DMS79 treated with DMSO at 0.1 percent for 48 hours (cell line): ENCODE measurements at regions not wholly inside any gene's neighbourhood (a gene's known extent, or its start where the extent isn't known, plus 50 kb on each side); places are given as distances from the start of the nearest gene placed in this dataset.
"Not testable (repeated sequence)": the region's sequence is repeated elsewhere in the genome, so short reads cannot be mapped to it uniquely, and the experiment has no call there.

Experiments
- DNase-seq: peaks from one replicate; lab custom pipeline; 2025; lab: John Stamatoyannopoulos, UW

DNA sequence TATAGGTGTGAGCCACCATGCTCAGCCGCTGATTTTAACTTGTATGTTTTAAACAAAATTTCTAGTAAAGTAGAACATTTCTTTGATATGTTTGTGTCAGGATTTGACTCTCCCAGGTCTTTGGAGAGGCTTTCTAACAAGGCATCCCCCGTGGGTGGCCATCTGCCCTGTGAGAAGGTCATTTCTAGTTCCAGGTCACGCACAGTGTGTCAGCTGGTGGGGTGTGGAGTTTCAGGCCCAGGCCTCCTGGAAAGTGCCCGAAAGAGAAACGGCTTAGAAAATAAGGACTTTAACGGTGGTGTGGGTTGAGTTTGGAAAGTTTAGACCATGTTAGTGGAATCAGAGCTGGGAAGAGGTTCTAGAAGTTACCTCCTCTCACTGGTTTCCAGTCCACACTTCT is 61.0 kb downstream of the SPDYE17 start:
- DNase-seq: not testable (repeated sequence)

DNA sequence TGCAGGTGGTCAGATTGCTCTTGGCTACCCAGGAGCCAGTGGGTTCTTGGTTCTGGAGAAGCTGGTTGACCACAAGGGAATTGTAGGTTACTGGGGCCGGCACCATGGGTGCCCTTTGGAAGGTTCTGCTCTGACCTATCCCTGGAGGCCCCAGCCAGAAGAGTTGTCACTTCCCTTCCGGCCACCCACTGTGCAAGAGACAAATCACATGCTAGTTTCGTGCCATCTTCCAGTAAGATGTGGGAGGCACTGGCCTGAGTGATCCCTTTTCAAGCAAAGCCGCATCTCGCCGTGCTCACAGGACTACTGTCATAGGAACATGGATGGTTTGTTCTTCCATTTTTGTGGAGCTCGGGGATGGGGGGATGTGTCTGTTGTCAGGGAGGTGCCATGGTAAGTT is 62.3 kb downstream of the SPDYE17 start:
- not testable (repeated sequence) for DNase-seq

DNA sequence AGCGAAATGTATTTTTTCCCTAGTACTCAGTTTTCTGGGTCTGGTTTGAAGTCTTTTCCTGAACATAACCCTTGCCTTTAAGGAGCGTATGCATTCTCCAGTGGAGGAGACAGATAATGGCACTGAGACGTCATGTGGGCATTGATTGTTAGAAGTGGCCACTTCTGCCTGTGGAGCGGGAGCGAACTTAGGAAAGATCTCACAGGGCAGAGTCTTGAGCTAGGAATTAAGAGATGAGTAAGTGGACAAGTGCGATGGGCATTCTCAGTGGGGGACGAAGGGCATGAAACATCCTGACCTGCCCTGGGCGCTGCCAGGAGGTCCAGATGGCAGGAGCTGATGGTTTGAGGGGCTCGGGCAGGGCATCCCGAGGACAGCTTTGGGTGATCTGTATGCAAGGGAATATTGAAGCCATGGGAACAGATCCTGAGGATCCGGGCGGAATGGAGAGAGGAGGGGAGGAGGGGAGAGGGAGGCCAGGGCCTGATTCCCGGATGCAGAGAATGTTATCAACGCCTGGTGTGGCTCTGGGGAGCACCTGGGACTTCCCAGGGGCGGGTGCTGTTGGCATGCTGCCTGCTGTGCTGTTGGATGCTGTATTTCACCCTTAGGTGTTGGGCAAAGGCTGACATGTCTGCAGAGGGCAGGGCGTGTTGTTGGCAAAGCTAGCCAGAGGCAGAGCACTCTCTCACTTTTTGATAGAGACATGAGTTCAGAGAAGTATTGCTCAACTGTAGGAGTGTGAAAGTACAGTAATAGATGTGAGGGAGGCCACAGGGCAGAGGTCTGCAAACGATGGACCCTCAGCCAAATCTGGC is 66.2 kb downstream of the SPDYE17 start:
- not testable (repeated sequence) for DNase-seq

DNA sequence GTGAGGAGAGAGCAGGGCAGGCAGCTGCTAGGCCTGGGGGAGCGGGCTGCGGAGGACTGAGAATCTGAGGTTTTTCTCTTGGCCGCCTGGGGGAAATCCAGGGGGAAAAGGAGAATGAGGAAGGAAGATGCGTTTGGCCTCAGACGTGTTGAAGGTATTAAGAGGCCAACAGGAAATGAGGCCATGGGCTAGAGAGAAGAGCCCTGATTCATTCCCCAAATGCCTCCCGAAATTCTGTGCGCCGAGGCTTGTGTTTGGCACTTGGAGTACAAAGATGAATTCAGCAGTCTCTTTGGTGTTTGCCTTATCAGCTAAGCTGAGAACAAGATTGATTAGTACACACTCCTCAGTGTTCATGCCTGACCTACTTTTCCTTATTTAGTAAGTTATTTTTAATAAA is 68.1 kb downstream of the SPDYE17 start:
- not testable (repeated sequence) for DNase-seq

DNA sequence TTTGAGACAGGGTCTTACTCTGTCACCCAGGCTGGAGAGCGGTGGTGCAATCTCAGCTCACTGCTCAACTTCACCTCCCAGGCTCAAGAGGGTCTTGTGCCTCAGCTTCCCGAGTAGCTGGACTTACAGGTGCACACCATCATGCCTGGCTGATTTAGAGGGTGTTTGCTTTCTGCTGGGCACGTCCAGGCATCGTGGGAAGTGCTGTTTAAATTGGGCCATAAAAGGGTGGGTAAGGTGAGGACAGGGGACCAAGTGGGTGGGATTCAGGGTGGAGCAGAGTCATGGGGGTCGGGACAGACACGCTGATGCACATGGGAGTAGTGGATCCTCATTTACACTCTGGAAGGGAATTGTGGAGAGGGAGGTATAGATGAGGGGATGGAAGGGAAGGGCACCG is 69.1 kb downstream of the SPDYE17 start:
- not testable (repeated sequence) for DNase-seq

DNA sequence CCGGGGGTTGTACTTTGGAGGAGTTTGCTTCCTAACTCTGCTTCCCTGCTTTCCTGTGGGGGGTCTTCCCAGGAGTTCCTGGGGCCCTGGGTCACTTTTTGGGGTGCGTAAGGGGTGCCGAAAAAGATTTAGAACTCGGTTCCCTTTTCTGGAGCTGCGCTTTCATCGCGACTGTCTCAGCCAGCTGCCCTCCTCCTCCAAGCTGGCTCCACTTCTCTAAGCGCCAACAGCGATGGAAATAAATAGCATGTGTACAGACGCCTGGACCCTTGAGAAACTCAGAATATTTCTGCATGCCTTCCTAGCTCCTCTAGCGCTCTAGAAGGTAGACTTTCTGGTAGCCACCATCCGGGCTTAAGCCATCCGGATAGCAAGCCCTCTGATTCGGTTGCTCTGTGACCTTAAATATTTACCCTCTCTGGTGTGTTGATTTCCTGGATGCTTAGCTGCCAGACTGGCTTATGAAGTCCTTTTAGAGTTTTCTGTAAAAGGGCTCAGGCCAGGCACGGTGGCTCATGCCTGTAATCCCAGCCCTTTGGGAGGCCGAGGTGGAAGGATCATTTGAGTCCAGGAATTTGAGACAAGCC is 71.7 kb downstream of the SPDYE17 start:
- DNase-seq: not testable (repeated sequence)

DNA sequence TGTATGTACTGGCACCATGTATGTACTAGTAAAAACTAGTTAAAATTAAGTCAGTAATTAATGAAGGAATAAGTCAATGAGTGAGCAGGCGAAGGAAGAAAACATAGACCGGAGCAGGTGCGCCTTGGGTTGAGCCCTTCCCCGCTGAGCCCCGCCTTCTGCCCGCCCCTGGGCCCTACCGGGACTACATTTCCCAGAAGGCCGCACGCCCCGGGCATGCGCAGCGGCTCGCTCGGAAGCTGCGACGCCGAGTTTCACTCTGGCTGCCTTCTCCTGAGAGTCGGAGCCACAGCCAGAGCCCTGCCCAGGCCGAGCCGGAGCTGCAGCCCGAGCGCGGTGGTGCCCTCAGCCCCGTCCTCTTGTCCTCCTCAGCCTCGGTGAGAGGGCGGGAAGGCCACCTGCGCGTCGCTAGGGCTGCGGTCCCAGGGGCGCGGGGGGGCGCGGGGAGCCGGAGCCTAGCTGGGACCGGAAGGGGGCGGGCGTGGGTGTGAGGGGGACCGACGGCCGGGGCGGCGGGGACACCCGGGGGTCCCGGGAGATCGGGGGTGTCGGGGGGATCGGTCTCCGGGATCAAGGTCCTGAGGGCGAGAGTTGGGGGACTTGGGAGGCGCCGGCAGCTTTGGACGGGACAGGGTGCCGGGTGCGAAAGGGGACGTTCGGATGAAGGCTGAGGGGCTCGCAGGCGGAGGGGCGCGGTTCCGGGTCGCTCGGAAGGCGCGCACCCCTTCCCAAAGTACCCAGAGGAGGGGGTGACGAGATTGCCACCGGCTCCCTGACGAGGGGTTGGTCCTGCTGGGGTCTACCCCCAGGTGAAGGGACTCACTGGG is 72.4 kb downstream of the SPDYE17 start:
- not testable (repeated sequence) for DNase-seq

DNA sequence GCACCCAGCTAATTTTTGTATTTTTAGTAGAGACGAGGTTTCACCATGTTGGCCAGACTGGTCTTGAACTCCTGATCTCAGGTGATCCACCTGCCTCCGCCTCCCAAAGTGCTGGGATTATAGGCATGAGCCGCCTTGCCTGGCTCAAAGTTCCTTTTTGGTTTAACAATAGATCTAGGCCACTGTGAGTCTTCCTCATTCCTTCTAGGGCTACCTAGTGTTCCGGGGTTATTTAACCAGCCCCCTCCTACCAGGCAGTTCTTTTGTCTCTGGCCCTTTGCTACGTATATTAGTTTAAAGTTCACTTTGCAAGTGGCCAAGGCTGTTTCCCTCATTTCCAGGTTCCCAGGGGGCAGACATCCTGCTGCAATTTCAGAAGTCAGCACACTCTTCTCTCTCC is 75.6 kb downstream of the SPDYE17 start:
- DNase-seq: not testable (repeated sequence)

DNA sequence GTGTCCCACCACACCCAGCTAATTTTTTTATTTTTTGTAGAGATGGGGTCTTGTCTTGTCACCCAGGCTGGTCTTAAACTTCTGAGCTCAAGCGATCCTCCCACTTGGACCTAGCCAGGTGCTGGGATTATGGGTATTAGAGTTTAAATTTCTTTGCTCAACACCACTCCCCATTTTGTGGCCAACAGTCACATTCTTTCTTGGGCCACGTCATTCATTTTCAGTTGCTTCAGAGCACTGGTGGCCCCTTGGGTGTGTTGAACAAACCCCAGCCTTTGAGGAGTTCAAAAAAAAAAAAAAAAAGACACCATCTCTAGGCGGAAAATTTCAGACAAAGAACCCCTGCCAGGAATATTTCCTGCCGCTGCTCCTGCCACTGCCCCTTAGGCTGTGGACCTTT is 77.0 kb downstream of the SPDYE17 start:
- not testable (repeated sequence) for DNase-seq

DNA sequence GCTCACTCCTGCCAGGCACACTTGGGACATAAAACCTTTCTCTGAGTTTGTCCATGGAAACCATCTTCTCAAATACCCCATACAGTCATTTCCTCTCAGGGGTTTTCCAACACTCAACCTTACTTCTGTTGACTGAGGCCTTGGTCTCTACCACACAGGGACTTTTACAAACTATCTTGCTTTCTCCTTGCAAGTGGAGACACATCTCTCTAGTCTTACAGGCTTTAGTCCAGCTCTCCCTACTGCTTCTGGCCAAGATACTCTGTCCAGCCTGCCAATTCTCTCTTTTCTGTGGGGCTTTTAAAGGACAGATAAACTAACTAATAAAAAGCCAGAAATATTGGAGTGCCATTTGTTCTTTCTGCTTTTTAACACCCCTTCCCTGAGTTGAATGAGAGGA is 87.6 kb downstream of the SPDYE17 start:
- DNase-seq: not testable (repeated sequence)

DNA sequence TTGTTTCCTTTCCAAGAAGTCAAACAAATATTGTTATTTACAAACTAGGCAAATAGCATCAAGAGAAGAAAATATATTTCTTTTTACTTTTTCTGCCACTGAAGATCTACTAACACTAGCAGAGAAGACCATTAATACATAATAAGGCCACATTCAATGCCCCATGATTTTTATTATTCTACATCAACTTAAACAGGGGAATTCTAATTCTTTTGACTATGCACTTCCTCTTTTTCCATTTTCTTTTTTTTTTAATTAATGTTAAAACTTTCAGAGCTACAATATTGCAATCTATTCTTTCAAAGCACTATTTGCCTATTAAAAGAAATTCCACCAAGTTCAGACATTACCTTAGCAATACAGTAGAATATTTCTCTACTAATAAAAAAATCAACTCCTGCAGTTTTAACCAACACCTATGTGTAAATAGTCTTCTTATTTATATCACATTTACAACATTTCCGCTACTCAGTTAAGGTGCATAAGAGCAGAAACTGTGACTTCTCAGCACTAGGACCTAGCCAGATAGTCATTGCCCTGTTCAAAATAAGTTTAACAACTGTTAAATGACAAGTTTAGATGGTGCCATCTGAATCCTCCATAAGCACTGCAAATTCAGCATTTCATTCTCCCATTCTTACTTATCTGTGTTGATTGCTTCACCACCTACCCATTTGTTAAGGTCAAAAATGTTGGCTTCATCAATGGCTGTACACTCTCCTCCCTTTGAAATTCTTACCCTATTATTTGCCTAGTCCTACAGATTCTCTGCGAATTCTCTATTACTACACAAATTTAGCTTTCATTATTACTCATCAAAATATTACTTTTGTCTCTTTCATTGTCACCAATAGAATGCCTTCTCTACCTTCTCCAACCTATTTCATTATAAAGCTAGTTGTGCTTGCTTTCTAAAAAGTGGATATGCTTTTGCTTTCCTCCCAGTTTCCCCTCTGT is 90.1 kb downstream of the SPDYE17 start:
- DNase-seq: not testable (repeated sequence)

DNA sequence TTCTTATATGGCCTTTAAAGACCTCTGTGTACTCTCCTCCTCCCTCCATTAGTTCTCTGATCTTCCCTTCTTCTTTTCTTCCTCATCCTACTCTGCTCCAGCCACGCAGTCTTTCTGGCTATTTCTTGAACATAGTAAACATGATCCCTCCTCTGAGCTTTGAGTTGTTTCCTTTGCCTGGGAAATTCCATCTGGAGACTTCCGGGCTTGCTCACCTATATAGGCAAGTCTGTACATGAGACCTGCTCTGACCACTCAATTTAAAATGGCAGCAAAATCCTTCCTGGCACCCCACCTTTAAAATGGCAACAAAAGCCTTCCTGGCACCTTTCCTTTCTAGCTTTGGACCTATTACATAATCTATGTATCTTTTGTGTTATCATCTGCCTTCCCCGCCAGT is 94.4 kb downstream of the SPDYE17 start:
- DNase-seq: not testable (repeated sequence)

DNA sequence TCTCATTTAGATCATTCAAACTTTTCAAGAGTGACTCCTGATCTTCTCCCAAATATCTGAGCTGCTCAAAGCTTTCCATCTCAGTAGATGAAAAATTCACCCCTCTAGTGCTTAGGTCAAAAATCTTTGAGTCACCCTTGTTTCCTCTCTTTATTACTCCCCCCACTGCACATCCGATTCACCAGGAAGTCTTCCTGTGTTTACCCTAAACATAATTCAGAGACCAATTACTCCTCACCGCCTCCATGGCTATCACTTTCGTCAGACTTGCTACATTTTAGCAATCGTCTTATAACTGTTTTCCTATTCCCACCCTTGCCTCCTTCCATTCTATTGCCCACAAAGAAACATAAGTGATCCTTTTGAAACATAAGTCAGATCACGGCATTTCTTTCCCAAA is 94.8 kb downstream of the SPDYE17 start:
- not testable (repeated sequence) for DNase-seq

DNA sequence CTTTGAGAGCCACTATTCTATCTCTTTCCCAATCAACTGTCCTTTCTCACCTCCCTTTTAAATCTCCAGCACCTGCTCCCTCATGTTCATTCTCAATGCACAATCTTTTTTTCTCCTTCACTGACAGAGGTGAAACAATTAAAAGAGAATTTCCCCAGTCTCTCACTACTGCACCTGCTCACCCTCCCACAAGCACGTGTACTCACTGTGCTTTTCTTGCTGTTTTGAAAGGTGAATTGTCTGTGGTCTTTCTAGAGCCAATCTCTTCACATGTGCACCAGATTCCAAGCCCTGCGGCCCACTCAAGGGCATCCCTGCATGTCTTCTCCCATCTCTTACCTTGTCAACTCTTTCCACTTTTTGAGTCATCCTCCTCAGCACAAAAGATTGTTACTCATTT is 95.8 kb downstream of the SPDYE17 start:
- not testable (repeated sequence) for DNase-seq

DNA sequence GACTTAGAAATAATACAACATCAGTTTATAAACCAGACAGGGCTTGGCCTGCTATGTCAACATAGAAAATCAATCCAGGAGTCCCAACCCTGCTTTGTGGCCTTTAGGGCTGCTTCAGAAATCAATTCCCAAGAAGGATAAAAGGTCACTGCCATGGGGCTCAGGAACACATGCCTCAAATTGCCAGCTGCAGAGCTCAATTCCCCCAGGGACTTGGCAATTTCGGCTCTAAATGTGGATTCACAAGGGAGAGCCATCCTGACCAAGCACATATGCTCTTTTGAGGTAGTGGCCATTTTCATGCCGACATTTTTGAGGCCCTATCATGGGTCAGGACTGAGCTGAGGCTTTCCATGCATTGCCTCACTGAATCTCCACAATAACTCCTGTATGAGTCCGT is 97.5 kb downstream of the SPDYE17 start:
- DNase-seq: not testable (repeated sequence)

DNA sequence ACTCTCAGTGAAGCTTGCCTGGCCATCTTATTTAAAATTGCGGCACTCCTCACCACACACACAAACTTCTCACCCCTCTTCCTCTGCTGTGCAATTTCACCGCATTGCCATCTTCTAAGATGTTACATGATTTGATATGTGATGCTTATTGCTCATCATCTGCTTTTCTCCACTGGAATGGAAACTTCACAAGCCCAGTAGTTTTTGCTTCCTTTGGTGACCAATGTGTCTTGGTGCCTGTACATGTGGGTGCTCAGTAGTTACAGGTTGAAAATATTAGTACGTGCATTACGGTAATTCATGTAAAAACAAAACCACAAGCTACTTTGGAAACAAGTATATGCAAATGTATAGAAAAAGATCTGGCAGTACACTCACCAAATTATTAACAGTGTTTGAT is 99.2 kb downstream of the SPDYE17 start:
- DNase-seq: not testable (repeated sequence)

DNA sequence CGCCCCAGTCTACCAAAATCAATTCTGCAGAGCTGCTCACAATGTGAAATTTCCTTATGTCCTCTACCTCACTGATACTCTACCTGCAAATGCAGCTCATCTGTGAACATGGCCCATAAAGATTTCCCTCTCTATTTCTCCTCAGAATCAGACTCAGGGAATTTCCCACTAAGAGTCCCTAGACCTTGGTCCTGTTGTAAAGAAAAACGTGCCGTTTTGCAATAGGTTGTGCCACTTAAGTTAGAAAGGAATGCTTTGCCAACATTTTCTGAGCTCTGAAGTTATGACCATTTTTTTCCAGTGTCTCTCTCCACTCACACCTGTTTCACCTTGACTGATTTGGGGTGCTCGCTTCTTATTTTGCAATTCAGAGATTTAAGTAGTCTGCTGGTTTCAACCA is 100.7 kb downstream of the SPDYE17 start:
- not testable (repeated sequence) for DNase-seq

DNA sequence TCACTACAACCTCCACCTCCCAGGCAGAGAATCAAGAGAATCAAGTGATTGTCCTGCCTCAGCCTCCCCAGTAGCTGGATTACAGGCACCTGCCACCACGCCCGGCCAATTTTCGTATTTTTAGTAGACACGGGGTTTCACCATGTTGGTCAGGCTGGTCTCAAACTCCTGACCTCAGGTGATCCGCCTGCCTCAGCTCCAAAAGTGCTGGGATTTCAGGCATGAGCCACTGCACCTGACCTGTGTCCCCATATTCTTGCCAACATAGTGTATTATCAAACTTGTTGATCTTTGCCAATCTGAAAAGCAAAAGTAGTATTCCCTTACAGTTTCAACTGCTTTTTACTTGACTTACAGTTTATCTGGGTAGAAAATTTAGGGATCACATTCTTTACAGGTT is 101.7 kb downstream of the SPDYE17 start:
- DNase-seq: not testable (repeated sequence)

DNA sequence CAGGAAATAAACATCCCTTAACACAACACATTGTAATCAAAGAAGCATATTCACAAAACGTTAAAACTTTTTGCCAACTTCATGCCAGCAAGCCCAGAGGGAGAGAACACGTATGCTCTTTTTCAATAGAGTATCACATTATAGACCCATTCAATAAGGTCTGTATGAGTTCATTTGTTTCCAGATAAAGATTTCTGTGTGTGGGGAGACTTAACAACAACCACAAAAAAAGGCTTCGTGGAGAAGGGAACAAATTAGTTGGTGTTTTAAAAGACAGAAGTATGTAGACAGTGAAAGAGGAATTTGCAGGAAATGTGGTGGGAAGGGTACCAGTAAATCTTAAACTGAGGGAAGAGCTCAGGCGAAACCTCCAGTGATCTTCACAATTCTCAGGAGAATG is 103.4 kb downstream of the SPDYE17 start:
- DNase-seq: not testable (repeated sequence)

DNA sequence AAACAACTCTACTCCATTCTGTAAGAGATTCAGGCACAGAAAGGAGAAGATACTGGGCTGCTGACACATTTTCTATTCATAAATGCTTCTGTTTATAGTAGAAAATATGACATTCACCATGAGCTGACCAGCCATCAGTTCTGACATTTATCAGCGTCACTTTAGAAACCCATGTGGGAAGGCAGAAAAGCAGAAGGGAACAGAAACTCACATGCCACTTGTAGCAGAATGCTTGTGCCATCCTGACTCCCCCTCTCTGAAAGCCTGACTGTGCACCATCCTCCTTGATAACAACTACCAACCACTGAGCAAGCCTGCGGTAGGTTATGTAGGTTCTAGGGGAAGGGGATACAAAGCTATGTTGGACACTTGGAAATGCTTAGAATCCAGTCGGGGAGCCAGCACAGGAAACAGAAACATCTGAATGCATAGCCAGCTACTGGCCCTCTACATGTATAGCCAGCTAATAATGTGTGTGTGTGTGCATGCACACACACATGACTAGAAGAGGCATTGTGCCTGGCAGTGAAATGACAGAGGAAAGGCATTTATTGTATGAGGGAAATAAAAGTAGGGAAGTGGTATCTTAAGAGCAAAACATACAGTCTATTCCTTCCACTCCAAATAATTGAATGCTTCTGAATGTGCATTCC is 104.3 kb downstream of the SPDYE17 start:
- not testable (repeated sequence) for DNase-seq

DNA sequence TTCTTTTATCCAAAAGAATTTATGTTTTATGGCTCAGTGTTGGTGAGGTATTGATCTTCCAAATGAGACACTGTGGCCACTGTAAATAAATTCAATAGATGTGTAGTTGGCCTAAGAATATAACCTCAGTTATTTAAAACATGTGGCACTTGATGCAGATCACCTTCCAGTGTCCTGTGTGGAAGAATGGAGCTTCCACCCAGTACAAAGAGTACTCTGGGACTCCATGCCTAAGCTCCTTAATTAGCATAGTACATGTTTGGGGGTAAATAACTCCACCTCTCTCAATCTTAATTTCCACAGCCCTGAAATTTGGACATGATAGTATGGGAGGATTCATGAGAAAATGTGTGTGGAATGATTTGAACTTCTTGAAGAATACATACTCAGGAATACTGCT is 105.7 kb downstream of the SPDYE17 start:
- DNase-seq: not testable (repeated sequence)
